ENCODE measurements at regions not wholly inside any gene's neighbourhood (a gene's known extent, or its start where the extent isn't known, plus 50 kb on each side); places are given as distances from the start of the nearest gene placed in this dataset.

- TF ChIP-seq ZNF281 (CRISPR knock-in tag; IDR thresholded peaks at IDR 0.05) (no peak), ZNF532 (CRISPR knock-in tag; IDR thresholded peaks at IDR 0.05; ENCODE audit: borderline replicate concordance) (no peak), OVOL2 (CRISPR knock-in tag; IDR thresholded peaks at IDR 0.05; ENCODE audit: borderline replicate concordance) (no peak), PRDM15 (CRISPR knock-in tag; IDR thresholded peaks at IDR 0.05) (no peak), NFATC4 (CRISPR knock-in tag; IDR thresholded peaks at IDR 0.05) (no peak), RORB (CRISPR knock-in tag; IDR thresholded peaks at IDR 0.05) (no peak), FOXJ3 (CRISPR knock-in tag; IDR thresholded peaks at IDR 0.05; ENCODE audit: borderline replicate concordance) (no peak), MLX (CRISPR knock-in tag; IDR thresholded peaks at IDR 0.05) (no peak), SP1 (CRISPR knock-in tag; conservative IDR thresholded peaks at IDR 0.05) (no peak), ZNF512 (CRISPR knock-in tag; IDR thresholded peaks at IDR 0.05; ENCODE audit: borderline replicate concordance) (no peak)
Observed at GRCh38 chr6:53998303-53998702, 112.9 kb upstream of the MLIP start (continued).

- ChIA-PET CTCF (interaction anchor here (0.7 kb wide), 1 partner anchor 14 kb away, joined by 3 read pairs; no protein-coding TSS in a partner anchor), POLR2A (no interaction called here)
- DNase-seq (ENCODE audit: low spot score): no peak
- peaks cover 14% of the 10 kb centered on the region for H3K4me1 Mint-ChIP-seq
- H3K27ac Mint-ChIP-seq: no peak overlapping the region
- H3K27me3 Mint-ChIP-seq (ENCODE audit: low read depth): no peaks in the 10 kb centered on the region
- H3K36me3 Mint-ChIP-seq: no peaks in the 10 kb centered on the region
- H3K9me3 Mint-ChIP-seq: no peaks in the 10 kb centered on the region
- ATAC-seq: no peak
- H3K4me3 Mint-ChIP-seq: no peak overlapping the region
- no peak for TF ChIP-seq TCF7 (CRISPR knock-in tag; IDR thresholded peaks at IDR 0.05; ENCODE audit: low read depth)
- TF ChIP-seq MAX (CRISPR knock-in tag; IDR thresholded peaks at IDR 0.05): no peak
- TF ChIP-seq ZNF138 (CRISPR knock-in tag; conservative IDR thresholded peaks at IDR 0.05): no peak
- no peak for TF ChIP-seq AR (CRISPR knock-in tag; IDR thresholded peaks at IDR 0.05)
- TF ChIP-seq ZNF396 (CRISPR knock-in tag; IDR thresholded peaks at IDR 0.05; ENCODE audit: borderline replicate concordance): no peak
- TF ChIP-seq FOXP1 (CRISPR knock-in tag; IDR thresholded peaks at IDR 0.05; ENCODE audit: borderline replicate concordance): no peak
- TF ChIP-seq NFATC4 (CRISPR knock-in tag; IDR thresholded peaks at IDR 0.05): no peak
- no peak for TF ChIP-seq NFE2L1 (CRISPR knock-in tag; IDR thresholded peaks at IDR 0.05)
- no peak for TF ChIP-seq ERG (CRISPR knock-in tag; IDR thresholded peaks at IDR 0.05)
Observed at GRCh38 chr6:53999088-53999755, 112.0 kb upstream of the MLIP start.

Data from WTC11 (cell line).